ENCODE measurements at regions not wholly inside any gene's neighbourhood (a gene's known extent, or its start where the extent isn't known, plus 50 kb on each side); places are given as distances from the start of the nearest gene placed in this dataset.

- no peak for TF ChIP-seq CTCF (IDR thresholded peaks at IDR 0.05; ENCODE audit: low read depth, low read length)
- no peak for TF ChIP-seq EZH2phosphoT487 (IDR thresholded peaks at IDR 0.05; ENCODE audit: low read depth)
Measured at GRCh38 chr17:77664097-77664729, 294.3 kb upstream of the TNRC6C start.

Measured in OCI-LY3 (cell line).